ENCODE measurements at regions not wholly inside any gene's neighbourhood (a gene's known extent, or its start where the extent isn't known, plus 50 kb on each side); places are given as distances from the start of the nearest gene placed in this dataset.

DNA sequence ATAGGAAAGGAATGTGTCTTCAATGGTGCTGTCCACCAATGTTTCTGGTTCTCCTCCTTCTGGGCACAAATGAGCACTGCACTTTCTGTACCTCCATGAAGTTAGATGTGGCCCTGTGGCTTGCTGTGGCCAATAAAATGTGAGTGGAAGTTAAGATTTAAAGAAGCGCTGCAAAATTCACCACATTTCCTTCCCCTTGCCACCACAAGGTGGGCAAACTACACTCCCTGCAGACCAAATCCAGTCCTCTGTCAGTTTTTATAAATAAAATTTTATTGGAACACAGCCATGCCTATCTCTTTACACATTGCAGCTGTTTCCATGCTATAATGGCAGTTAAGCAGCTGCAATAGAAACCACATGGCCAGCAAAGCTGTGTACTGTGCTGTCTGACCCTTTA, 141.4 kb upstream of the TMPO start:
- 0 out of 2 replicates have a peak, but pooled peaks have one; percentile 17 for TF ChIP-seq CTCF (IDR thresholded peaks at IDR 0.05; ENCODE audit: low read length)
- no peak for TF ChIP-seq EZH2 (IDR thresholded peaks at IDR 0.05; ENCODE audit: borderline replicate concordance, low read length)
